ENCODE measurements at regions not wholly inside any gene's neighbourhood (a gene's known extent, or its start where the extent isn't known, plus 50 kb on each side); places are given as distances from the start of the nearest gene placed in this dataset.
"Not testable (repeated sequence)": the region's sequence is repeated elsewhere in the genome, so short reads cannot be mapped to it uniquely, and the experiment has no call there.

DNA sequence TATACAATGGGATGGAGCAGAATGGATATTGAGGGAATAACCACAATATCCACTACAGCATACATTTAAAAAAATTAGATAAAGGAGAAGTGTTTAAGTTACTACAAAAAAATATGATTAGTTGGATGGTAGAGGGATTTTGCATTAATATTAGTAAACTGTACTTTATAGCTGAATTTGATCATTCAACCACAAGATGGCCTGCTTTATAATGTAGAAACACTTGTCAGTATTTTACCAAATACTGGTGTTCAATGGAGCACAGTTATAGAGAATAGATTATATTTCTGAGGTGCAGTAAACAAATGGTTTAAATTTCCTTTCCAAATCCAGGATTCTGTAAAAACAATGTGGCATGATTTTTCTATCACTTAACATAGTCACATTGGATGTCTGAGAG is 818.8 kb upstream of the CHORDC1 start:
- no peaks in the 10 kb centered on the region for H3K36me3 Mint-ChIP-seq (ENCODE audit: low read depth)
- H3K27ac Mint-ChIP-seq: no peak overlapping the region
- peaks cover 14% of the 10 kb centered on the region for H3K9me3 Mint-ChIP-seq
- no peak overlapping the region for H3K4me3 Mint-ChIP-seq
- no peak for DNase-seq (ENCODE audit: low spot score)
- H3K4me1 Mint-ChIP-seq (ENCODE audit: low read depth): no peaks in the 10 kb centered on the region
- H3K27me3 Mint-ChIP-seq (ENCODE audit: low read depth): no peaks in the 10 kb centered on the region

GRCh38 chr11:91023731-91024130 is 800.9 kb upstream of the CHORDC1 start:
- Mint-ChIP-seq H3K4me3 (no peak overlapping the region), H3K4me1 (ENCODE audit: low read depth) (no peaks in the 10 kb centered on the region), H3K9me3 (peaks cover 7% of the 10 kb centered on the region), H3K27ac (no peak overlapping the region), H3K36me3 (ENCODE audit: low read depth) (no peaks in the 10 kb centered on the region), H3K27me3 (ENCODE audit: low read depth) (no peaks in the 10 kb centered on the region)
- no peak for DNase-seq (ENCODE audit: low spot score)

DNA sequence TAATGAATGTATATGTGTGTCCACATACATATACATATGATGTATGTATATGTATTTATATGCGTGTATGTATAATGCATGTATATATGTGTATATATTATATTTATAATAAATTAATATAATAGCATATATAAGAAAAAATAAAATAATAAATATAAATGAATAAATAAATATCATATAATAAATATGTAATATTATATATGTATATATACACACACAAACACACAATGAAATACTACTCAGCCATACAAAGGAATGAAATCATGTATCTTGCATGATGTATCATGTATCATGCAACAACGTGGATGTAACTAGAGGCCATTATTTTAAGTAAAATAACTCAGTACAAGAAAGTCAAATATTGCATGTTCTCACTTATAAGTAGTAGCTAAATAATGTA is 788.7 kb upstream of the CHORDC1 start:
- no peaks in the 10 kb centered on the region for H3K27me3 Mint-ChIP-seq (ENCODE audit: low read depth)

DNA sequence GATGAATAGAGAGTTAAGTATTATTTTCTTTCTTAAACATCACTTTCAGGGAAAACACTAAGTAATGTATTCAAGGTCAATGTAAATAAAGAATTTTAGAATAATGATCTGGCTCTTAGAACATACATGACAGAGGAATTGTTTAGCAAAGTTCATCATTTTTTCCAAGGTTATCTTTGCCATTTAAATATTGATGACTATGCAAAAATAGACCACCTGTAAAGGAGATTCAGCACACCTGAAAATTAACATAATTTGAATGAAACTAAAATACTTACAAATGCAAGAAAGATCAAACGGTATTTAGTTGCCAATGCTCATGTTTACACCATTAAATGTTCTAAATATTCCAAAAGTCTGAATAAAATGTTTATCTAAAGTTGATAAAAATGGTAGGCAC is 782.6 kb upstream of the CHORDC1 start:
- Mint-ChIP-seq H3K4me1 (ENCODE audit: low read depth) (no peaks in the 10 kb centered on the region), H3K27me3 (ENCODE audit: low read depth) (no peaks in the 10 kb centered on the region), H3K4me3 (no peak overlapping the region), H3K36me3 (ENCODE audit: low read depth) (no peaks in the 10 kb centered on the region), H3K27ac (no peak overlapping the region), H3K9me3 (peaks cover 44% of the 10 kb centered on the region)
- DNase-seq (ENCODE audit: low spot score): no peak

More for the DNA sequence above, 788.7 kb upstream of the CHORDC1 start:
- peaks cover 26% of the 10 kb centered on the region for H3K9me3 Mint-ChIP-seq
- no peak overlapping the region for H3K27ac Mint-ChIP-seq
- no peaks in the 10 kb centered on the region for H3K4me1 Mint-ChIP-seq (ENCODE audit: low read depth)
- no peaks in the 10 kb centered on the region for H3K36me3 Mint-ChIP-seq (ENCODE audit: low read depth)
- no peak overlapping the region for H3K4me3 Mint-ChIP-seq
- DNase-seq (ENCODE audit: low spot score): no peak

- Mint-ChIP-seq H3K27me3 (ENCODE audit: low read depth) (no peaks in the 10 kb centered on the region), H3K27ac (no peak overlapping the region), H3K36me3 (ENCODE audit: low read depth) (no peaks in the 10 kb centered on the region), H3K4me3 (no peak overlapping the region), H3K4me1 (ENCODE audit: low read depth) (no peaks in the 10 kb centered on the region), H3K9me3 (peaks cover 18% of the 10 kb centered on the region)
- DNase-seq (ENCODE audit: low spot score): no peak
These were observed 774.4 kb upstream of the CHORDC1 start for GRCh38 chr11:90997241-90997640.

GRCh38 chr11:90972159-90972558 is 749.3 kb upstream of the CHORDC1 start:
- not testable (repeated sequence) for H3K27ac Mint-ChIP-seq; H3K36me3 Mint-ChIP-seq (ENCODE audit: low read depth); H3K4me1 Mint-ChIP-seq (ENCODE audit: low read depth)

DNA sequence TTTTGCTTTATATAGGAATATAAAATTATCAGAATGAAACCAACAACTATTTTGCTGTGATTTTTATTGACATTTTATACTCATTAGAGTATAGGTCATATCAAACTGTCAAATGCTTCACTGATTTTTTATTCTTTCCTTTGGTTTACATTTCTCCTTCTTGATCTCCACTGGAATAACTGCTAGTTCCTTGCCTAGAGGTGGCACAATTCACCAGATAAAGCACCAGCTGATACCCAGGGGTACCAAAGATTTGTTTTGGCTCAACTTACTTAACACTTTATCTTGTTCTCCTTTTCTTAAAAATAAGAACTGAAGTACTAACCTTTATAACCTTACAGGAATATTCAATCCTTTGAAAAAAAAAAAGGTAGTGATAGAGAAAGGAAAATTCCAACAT is 725.1 kb upstream of the CHORDC1 start:
- H3K27me3 Mint-ChIP-seq (ENCODE audit: low read depth): no peaks in the 10 kb centered on the region
- H3K36me3 Mint-ChIP-seq (ENCODE audit: low read depth): no peaks in the 10 kb centered on the region
- H3K27ac Mint-ChIP-seq: no peak overlapping the region
- H3K4me3 Mint-ChIP-seq: no peak overlapping the region
- DNase-seq (ENCODE audit: low spot score): no peak
- H3K9me3 Mint-ChIP-seq: peaks cover 10% of the 10 kb centered on the region
- H3K4me1 Mint-ChIP-seq (ENCODE audit: low read depth): no peaks in the 10 kb centered on the region

More at GRCh38 chr11:90972159-90972558, 749.3 kb upstream of the CHORDC1 start:
- not testable (repeated sequence) for H3K27me3 Mint-ChIP-seq (ENCODE audit: low read depth); DNase-seq (ENCODE audit: low spot score); H3K4me3 Mint-ChIP-seq
- H3K9me3 Mint-ChIP-seq: peaks cover 26% of the 10 kb centered on the region

DNA sequence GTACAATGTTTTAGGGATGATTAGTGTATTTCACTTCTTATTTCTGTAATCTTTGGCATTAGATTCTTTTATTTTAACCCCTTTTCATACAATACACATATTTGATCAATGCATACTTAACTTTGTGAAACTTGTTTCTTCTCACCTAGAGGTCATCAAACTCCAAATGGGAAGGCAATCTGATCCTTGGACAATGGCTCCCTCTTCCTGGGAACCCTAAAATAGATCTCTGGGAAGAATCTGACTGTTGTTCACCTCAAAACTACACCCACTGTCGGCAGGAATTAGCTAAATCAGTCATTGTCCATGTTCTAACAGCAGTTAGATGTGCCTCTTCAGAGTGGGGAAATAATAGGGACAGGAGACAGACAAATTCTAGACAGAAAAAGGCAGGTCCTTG is 707.4 kb upstream of the CHORDC1 start:
- H3K4me1 Mint-ChIP-seq (ENCODE audit: low read depth): no peaks in the 10 kb centered on the region
- no peak overlapping the region for H3K4me3 Mint-ChIP-seq
- peaks cover 11% of the 10 kb centered on the region for H3K9me3 Mint-ChIP-seq
- no peaks in the 10 kb centered on the region for H3K27me3 Mint-ChIP-seq (ENCODE audit: low read depth)
- H3K36me3 Mint-ChIP-seq (ENCODE audit: low read depth): no peaks in the 10 kb centered on the region
- no peak overlapping the region for H3K27ac Mint-ChIP-seq
- DNase-seq (ENCODE audit: low spot score): no peak

DNA sequence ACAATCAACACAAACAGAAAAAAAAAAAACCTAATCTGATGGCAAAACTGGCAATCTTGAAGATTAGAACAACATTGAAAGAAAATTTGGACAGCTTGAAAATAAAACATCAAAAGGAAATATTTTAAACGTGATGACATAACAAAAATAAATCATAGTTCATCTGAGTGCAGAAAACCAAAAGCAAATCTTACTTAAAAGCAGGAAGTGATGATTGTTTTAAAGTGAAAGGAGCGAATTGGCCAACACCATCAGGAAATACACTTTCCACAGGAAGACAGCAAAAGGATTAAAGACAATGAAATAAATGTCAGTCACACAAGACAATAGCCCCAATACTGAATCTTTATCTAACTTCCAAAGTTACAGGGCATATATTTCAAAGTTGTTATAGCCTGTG is 696.5 kb upstream of the CHORDC1 start:
- Mint-ChIP-seq H3K4me3 (no peak overlapping the region), H3K4me1 (ENCODE audit: low read depth) (no peaks in the 10 kb centered on the region), H3K27me3 (ENCODE audit: low read depth) (no peaks in the 10 kb centered on the region), H3K9me3 (peaks cover 11% of the 10 kb centered on the region), H3K36me3 (ENCODE audit: low read depth) (no peaks in the 10 kb centered on the region), H3K27ac (no peak overlapping the region)
- DNase-seq (ENCODE audit: low spot score): no peak

- no peaks in the 10 kb centered on the region for H3K36me3 Mint-ChIP-seq (ENCODE audit: low read depth)
- H3K27me3 Mint-ChIP-seq (ENCODE audit: low read depth): no peaks in the 10 kb centered on the region
- no peak overlapping the region for H3K4me3 Mint-ChIP-seq
These were observed 693.9 kb upstream of the CHORDC1 start for GRCh38 chr11:90916706-90917105.

DNA sequence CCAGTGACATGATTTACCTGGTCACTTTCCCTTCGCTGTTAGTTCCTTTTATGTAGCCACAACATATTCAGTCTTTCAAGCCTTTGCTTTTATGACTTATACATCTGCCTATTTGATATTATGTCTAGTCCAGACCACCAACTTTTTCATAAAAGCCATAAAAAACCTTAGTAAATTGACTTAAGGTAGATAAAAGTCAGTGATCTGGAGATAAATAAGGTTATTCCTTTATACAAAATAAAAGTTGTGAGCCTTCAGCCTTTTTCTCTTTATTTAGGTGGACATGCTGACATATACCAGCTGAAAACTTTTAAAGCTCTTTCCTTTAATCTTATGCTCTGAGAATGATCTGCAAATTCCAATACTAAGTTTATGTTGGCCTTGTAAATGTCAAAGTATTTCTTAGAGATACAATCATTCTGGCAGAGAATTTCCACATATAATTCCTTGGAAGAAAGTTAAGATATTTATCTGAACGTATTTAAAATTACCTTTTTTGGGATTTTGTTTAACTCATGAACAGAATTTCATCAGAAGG is 690.4 kb upstream of the CHORDC1 start:
- Mint-ChIP-seq H3K4me1 (ENCODE audit: low read depth) (no peaks in the 10 kb centered on the region), H3K27me3 (ENCODE audit: low read depth) (no peaks in the 10 kb centered on the region), H3K27ac (no peak overlapping the region), H3K9me3 (peaks cover 25% of the 10 kb centered on the region), H3K4me3 (no peak overlapping the region), H3K36me3 (ENCODE audit: low read depth) (no peaks in the 10 kb centered on the region)
- DNase-seq (ENCODE audit: low spot score): no peak

More at GRCh38 chr11:90916706-90917105, 693.9 kb upstream of the CHORDC1 start:
- no peak for DNase-seq (ENCODE audit: low spot score)
- Mint-ChIP-seq H3K9me3 (peaks cover 15% of the 10 kb centered on the region), H3K27ac (no peak overlapping the region), H3K4me1 (ENCODE audit: low read depth) (no peaks in the 10 kb centered on the region)

- Mint-ChIP-seq H3K9me3 (peaks cover 25% of the 10 kb centered on the region), H3K4me3 (no peak overlapping the region)
These were observed 689.8 kb upstream of the CHORDC1 start for GRCh38 chr11:90912631-90913030.

GRCh38 chr11:90911192-90911591 is 688.3 kb upstream of the CHORDC1 start:
- no peak overlapping the region for H3K27ac Mint-ChIP-seq
- no peak for DNase-seq (ENCODE audit: low spot score)
- no peaks in the 10 kb centered on the region for H3K27me3 Mint-ChIP-seq (ENCODE audit: low read depth)
- peaks cover 23% of the 10 kb centered on the region for H3K9me3 Mint-ChIP-seq
- H3K36me3 Mint-ChIP-seq (ENCODE audit: low read depth): no peaks in the 10 kb centered on the region
- H3K4me1 Mint-ChIP-seq (ENCODE audit: low read depth): no peaks in the 10 kb centered on the region
- H3K4me3 Mint-ChIP-seq: no peak overlapping the region

More at GRCh38 chr11:90912631-90913030, 689.8 kb upstream of the CHORDC1 start:
- Mint-ChIP-seq H3K27ac (no peak overlapping the region), H3K4me1 (ENCODE audit: low read depth) (no peaks in the 10 kb centered on the region), H3K27me3 (ENCODE audit: low read depth) (no peaks in the 10 kb centered on the region), H3K36me3 (ENCODE audit: low read depth) (no peaks in the 10 kb centered on the region)
- DNase-seq (ENCODE audit: low spot score): no peak

DNA sequence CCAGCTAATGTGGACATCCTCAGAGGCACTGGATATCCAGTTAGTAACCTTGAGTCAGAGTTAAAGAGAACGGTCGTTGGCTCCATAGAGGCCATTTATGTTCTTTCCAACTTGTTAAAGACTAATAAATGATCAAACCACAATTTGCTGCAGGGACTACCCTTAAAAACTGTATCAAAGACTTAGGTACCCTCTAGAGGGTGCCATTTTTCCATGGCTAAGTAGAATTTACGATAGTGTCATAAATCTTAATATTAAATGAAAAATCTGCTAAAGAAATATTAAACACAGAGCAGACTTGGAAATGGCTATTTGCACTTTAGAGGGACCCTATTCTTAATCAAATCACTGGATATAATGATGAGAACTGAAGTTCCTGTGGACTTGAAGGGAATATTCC is 685.2 kb upstream of the CHORDC1 start:
- Mint-ChIP-seq H3K4me1 (ENCODE audit: low read depth) (no peaks in the 10 kb centered on the region), H3K27ac (no peak overlapping the region), H3K36me3 (ENCODE audit: low read depth) (no peaks in the 10 kb centered on the region), H3K4me3 (no peak overlapping the region), H3K27me3 (ENCODE audit: low read depth) (no peaks in the 10 kb centered on the region), H3K9me3 (peaks cover 21% of the 10 kb centered on the region)
- DNase-seq (ENCODE audit: low spot score): no peak

- H3K4me3 Mint-ChIP-seq: no peak overlapping the region
- H3K27me3 Mint-ChIP-seq (ENCODE audit: low read depth): no peaks in the 10 kb centered on the region
- no peaks in the 10 kb centered on the region for H3K36me3 Mint-ChIP-seq (ENCODE audit: low read depth)
- no peak overlapping the region for H3K27ac Mint-ChIP-seq
- no peak for DNase-seq (ENCODE audit: low spot score)
- H3K4me1 Mint-ChIP-seq (ENCODE audit: low read depth): no peaks in the 10 kb centered on the region
- peaks cover 26% of the 10 kb centered on the region for H3K9me3 Mint-ChIP-seq
These were observed 673.0 kb upstream of the CHORDC1 start for GRCh38 chr11:90895850-90896249.
